ENCODE measurements at regions not wholly inside any gene's neighbourhood (a gene's known extent, or its start where the extent isn't known, plus 50 kb on each side); places are given as distances from the start of the nearest gene placed in this dataset.
"Not testable (repeated sequence)": the region's sequence is repeated elsewhere in the genome, so short reads cannot be mapped to it uniquely, and the experiment has no call there.

DNA sequence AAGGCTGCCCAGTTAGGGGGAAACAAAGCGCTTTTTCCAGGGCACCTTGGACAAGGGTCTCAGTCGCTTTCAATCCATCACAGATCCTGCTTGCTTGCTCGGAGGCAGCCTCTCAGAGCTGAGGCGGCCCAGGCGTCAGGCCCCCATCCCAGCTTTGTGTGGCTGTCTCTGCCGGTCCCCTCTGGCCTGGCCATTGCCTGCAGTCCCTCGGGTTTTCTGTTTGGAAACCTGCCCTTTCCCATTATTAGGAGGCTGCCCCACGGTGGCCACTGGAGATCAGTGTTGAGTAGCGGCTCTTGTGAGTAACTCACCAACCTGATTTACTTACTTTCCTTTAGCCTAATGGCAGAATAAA lies 216.1 kb downstream of the GLRX3 start:
- Histone ChIP-seq H3K4me3 (ENCODE audit: low read depth, low read length) (no peak overlapping the region), H3K4me1 (ENCODE audit: control insufficient read depth, insufficient read depth, low read length) (no peaks in the 10 kb centered on the region), H3K9ac (ENCODE audit: low read depth, low read length) (no peak overlapping the region), H3K36me3 (ENCODE audit: control insufficient read depth, insufficient read depth, low read length) (no peaks in the 10 kb centered on the region), H3K9me3 (ENCODE audit: control insufficient read depth, insufficient read depth, low read length) (no peaks in the 10 kb centered on the region), H3K27me3 (ENCODE audit: control insufficient read depth, insufficient read depth, low read length) (no peaks in the 10 kb centered on the region)

DNA sequence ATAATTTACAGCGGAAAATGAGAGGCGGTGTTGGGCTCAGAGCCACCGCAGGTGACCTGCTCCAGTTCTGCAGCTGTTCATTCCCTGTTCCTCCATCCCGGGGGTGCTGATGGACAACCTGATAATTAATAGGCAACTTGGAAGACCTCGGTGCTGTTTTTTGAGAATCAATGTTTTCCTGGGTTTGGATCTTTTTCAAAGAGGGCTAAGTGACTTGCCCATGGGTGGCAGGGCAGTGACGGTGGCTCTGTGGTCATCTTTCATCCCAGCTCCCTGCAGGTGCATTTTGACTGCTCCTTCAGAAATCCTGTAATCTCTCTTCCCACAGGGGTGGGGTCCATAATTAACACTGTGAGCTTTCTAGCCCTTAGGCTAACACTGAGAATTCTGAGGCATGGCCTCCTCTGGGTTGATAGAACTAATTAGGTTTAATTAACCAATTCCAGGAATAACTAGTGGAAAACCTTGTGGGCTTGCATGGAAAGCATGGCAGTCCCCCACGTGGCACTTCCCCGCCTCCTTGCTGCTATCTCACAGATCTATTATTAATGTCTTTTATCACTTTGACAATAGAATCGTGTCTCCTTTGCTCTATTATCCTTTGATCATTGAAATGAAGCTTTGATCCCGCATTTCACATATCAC lies 217.9 kb downstream of the GLRX3 start:
- no peaks in the 10 kb centered on the region for H3K36me3 ChIP-seq (ENCODE audit: control insufficient read depth, insufficient read depth, low read length)
- H3K9me3 ChIP-seq (ENCODE audit: control insufficient read depth, insufficient read depth, low read length): no peaks in the 10 kb centered on the region
- no peaks in the 10 kb centered on the region for H3K27me3 ChIP-seq (ENCODE audit: control insufficient read depth, insufficient read depth, low read length)
- H3K4me3 ChIP-seq (ENCODE audit: low read depth, low read length): no peak overlapping the region
- no peaks in the 10 kb centered on the region for H3K4me1 ChIP-seq (ENCODE audit: control insufficient read depth, insufficient read depth, low read length)
- H3K9ac ChIP-seq (ENCODE audit: low read depth, low read length): no peak overlapping the region

DNA sequence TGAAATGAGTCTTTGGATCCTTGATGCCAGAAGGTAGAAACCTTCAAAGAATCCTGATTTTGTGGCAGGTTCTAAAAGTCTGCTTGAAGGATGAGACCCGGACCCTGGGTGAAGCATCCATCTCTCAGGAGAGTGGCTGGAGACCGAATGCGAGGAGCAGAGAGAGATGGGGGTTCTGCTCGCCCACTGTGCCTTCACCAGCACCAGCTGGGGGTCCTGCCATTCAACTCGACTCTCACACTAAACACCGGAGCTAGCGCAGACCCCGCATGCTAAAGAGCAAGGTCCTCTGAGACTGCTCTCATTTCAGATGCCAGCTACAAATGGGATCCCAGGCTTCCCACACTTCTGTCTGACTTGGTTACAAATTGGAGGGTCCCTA lies 218.4 kb downstream of the GLRX3 start:
- no peak overlapping the region for H3K9ac ChIP-seq (ENCODE audit: low read depth, low read length)
- H3K27me3 ChIP-seq (ENCODE audit: control insufficient read depth, insufficient read depth, low read length): no peaks in the 10 kb centered on the region
- no peaks in the 10 kb centered on the region for H3K4me1 ChIP-seq (ENCODE audit: control insufficient read depth, insufficient read depth, low read length)
- no peaks in the 10 kb centered on the region for H3K36me3 ChIP-seq (ENCODE audit: control insufficient read depth, insufficient read depth, low read length)
- H3K9me3 ChIP-seq (ENCODE audit: control insufficient read depth, insufficient read depth, low read length): no peaks in the 10 kb centered on the region
- no peak overlapping the region for H3K4me3 ChIP-seq (ENCODE audit: low read depth, low read length)

DNA sequence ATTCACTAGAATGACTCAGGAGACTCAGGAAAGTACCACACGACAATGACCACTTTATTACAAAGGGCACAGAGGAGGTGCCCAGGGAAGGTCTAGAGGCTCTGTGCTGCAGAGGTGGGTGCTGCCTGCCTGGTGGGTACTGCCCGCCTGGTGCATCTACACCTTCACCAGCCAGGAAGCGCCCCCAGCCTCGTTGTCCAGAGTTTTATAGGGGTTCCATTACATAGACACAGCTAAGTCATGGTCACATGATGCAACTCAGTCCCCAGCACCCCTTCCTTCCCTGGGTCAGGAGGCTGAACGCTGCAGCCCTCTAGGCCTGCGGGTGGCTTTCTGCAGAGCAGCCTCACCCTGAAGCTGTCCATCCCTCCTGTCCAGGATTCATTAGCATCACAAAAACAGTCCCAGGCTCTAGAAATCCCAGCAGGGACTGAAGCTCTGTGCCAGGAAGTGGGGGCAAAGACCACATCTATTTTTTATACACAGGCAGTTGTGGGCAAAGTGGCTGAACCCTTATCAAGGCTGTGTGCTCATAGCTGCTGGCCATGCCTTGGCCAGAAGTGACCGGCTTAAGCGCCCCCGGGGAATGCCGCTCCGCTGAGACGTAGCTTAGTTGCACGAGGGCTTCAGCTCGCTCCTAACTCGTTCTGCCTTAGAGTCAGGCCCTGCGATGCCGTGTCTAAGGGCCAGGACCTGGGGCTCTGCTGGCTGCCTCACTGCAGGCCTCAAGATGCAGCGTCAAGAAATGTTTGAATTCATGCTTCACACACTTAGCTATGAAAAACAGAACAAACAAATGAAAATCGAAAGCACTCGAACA lies 219.0 kb downstream of the GLRX3 start:
- no peaks in the 10 kb centered on the region for H3K4me1 ChIP-seq (ENCODE audit: control insufficient read depth, insufficient read depth, low read length)
- H3K36me3 ChIP-seq (ENCODE audit: control insufficient read depth, insufficient read depth, low read length): no peaks in the 10 kb centered on the region
- H3K9me3 ChIP-seq (ENCODE audit: control insufficient read depth, insufficient read depth, low read length): no peaks in the 10 kb centered on the region
- H3K27me3 ChIP-seq (ENCODE audit: control insufficient read depth, insufficient read depth, low read length): no peaks in the 10 kb centered on the region
- H3K4me3 ChIP-seq (ENCODE audit: low read depth, low read length): no peak overlapping the region
- no peak overlapping the region for H3K9ac ChIP-seq (ENCODE audit: low read depth, low read length)

DNA sequence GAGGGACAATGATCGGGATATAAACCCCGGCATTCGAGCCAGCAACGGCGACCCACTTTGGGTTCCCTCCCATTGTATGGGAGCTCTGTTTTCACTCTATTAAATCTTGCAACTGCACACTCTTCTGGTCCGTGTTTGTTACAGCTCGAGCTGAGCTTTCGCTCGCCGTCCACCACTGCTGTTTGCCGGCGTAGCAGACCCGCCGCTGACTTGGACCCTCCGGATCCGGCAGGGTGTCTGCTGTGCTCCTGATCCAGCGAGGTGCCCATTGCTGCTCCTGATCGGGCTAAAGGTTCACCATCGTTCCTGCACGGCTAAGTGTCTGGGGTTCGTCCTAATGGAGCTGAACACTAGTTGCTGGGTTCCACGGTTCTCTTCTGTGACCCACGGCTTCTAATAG lies 220.2 kb downstream of the GLRX3 start:
- H3K27me3 ChIP-seq (ENCODE audit: control insufficient read depth, insufficient read depth, low read length); H3K36me3 ChIP-seq (ENCODE audit: control insufficient read depth, insufficient read depth, low read length); H3K4me3 ChIP-seq (ENCODE audit: low read depth, low read length); H3K4me1 ChIP-seq (ENCODE audit: control insufficient read depth, insufficient read depth, low read length); H3K9ac ChIP-seq (ENCODE audit: low read depth, low read length); H3K9me3 ChIP-seq (ENCODE audit: control insufficient read depth, insufficient read depth, low read length): not testable (repeated sequence)

DNA sequence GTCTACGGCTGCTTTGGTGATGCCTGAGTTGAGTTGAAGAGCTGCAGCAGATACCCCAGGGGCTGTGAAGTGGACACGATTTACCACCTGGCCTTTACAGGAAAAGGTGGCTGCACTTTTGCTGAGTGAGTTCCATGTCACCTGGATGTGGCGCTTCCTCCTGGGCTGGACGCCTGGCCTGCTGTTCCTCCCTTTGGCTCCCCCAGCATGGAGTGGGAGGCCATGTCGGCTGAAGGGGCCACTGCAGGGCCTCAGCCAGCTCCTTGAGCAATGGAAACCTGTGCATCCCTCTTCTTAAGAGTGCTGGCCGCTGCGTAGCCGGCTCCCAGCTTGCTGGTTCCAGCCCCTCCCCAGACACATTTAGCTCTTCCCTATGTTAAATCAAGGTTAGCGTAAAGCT lies 221.0 kb downstream of the GLRX3 start:
- H3K9ac ChIP-seq (ENCODE audit: low read depth, low read length): no peak overlapping the region
- H3K27me3 ChIP-seq (ENCODE audit: control insufficient read depth, insufficient read depth, low read length): no peaks in the 10 kb centered on the region
- H3K4me3 ChIP-seq (ENCODE audit: low read depth, low read length): no peak overlapping the region
- H3K9me3 ChIP-seq (ENCODE audit: control insufficient read depth, insufficient read depth, low read length): no peaks in the 10 kb centered on the region
- no peaks in the 10 kb centered on the region for H3K36me3 ChIP-seq (ENCODE audit: control insufficient read depth, insufficient read depth, low read length)
- H3K4me1 ChIP-seq (ENCODE audit: control insufficient read depth, insufficient read depth, low read length): no peaks in the 10 kb centered on the region

DNA sequence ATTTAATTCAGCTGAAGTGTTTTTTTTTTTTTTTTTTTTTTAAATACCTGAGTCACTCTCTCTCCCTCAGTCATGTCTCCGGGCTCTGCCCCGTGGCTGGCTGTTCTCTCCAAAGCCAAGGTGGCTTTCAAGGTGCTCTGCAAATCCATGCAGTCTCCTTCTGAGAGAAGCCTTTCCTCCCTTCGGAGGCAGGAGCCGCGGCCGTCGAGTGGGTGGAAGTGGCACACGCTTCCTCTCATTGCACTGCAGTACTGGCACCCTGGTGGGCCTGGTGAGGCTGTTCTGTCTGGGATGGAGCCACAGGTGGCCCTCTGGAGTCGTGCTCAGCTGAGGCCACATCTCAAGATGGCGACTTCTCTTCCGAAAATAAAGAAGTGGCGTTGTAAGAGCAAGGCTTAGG lies 221.8 kb downstream of the GLRX3 start:
- no peaks in the 10 kb centered on the region for H3K36me3 ChIP-seq (ENCODE audit: control insufficient read depth, insufficient read depth, low read length)
- no peaks in the 10 kb centered on the region for H3K9me3 ChIP-seq (ENCODE audit: control insufficient read depth, insufficient read depth, low read length)
- H3K9ac ChIP-seq (ENCODE audit: low read depth, low read length): no peak overlapping the region
- no peak overlapping the region for H3K4me3 ChIP-seq (ENCODE audit: low read depth, low read length)
- H3K4me1 ChIP-seq (ENCODE audit: control insufficient read depth, insufficient read depth, low read length): no peaks in the 10 kb centered on the region
- no peaks in the 10 kb centered on the region for H3K27me3 ChIP-seq (ENCODE audit: control insufficient read depth, insufficient read depth, low read length)

DNA sequence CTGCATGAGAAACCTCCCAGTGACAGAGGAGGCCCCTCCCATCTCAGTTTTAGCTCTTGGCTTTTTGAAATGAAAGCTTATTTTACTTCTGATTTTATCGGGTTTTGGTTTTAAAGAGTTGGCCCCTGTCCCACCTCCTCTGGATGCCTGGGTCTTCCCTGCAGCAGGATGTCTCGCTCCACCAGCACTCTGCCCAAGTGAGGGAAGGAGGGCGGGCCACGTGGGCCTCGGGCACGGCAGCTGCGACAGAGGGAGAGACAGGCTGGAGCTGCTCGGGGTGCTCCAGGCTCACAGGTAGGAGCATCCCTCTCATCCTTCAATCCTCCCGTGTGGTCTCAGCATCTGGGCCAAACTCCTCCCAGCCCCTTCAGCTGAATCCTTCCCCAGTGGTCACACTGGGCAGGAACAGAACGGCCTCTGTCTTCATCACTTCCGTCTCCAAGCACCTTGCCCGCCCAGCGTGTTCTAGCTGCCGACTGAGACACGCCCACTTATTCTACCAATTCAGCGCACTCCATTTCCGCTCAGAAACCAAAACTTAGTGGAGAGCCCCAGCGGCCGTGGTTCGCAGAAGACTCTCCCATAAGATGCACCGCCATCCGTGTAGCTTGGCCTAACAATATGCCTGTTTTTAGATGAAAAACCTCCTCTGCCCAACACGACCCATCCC lies 222.9 kb downstream of the GLRX3 start:
- H3K4me1 ChIP-seq (ENCODE audit: control insufficient read depth, insufficient read depth, low read length): no peaks in the 10 kb centered on the region
- H3K27me3 ChIP-seq (ENCODE audit: control insufficient read depth, insufficient read depth, low read length): no peaks in the 10 kb centered on the region
- H3K9me3 ChIP-seq (ENCODE audit: control insufficient read depth, insufficient read depth, low read length): no peaks in the 10 kb centered on the region
- H3K36me3 ChIP-seq (ENCODE audit: control insufficient read depth, insufficient read depth, low read length): no peaks in the 10 kb centered on the region
- H3K4me3 ChIP-seq (ENCODE audit: low read depth, low read length): no peak overlapping the region
- H3K9ac ChIP-seq (ENCODE audit: low read depth, low read length): no peak overlapping the region

DNA sequence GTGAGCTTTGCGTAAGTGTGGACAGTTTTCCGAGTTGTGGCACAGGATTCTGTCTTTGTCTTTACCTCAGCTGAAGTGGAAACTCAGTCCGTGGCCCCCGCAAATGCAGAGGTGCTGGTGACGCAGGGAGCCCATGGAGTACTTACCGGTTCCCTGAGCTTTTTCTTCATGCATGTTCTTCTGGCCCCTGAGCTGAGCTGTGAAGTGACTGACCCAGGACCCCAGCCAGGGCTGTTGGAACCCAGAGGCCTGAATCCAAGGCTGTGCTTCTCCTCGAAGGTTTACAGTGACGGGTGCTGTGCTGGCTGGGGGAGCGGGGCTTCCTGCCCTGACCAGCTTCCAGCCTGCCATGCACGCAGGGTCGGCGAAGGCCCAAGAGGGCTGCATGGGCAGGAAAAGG lies 223.5 kb downstream of the GLRX3 start:
- no peak overlapping the region for H3K9ac ChIP-seq (ENCODE audit: low read depth, low read length)
- H3K4me3 ChIP-seq (ENCODE audit: low read depth, low read length): no peak overlapping the region
- no peaks in the 10 kb centered on the region for H3K4me1 ChIP-seq (ENCODE audit: control insufficient read depth, insufficient read depth, low read length)
- H3K9me3 ChIP-seq (ENCODE audit: control insufficient read depth, insufficient read depth, low read length): no peaks in the 10 kb centered on the region
- no peaks in the 10 kb centered on the region for H3K36me3 ChIP-seq (ENCODE audit: control insufficient read depth, insufficient read depth, low read length)
- no peaks in the 10 kb centered on the region for H3K27me3 ChIP-seq (ENCODE audit: control insufficient read depth, insufficient read depth, low read length)

DNA sequence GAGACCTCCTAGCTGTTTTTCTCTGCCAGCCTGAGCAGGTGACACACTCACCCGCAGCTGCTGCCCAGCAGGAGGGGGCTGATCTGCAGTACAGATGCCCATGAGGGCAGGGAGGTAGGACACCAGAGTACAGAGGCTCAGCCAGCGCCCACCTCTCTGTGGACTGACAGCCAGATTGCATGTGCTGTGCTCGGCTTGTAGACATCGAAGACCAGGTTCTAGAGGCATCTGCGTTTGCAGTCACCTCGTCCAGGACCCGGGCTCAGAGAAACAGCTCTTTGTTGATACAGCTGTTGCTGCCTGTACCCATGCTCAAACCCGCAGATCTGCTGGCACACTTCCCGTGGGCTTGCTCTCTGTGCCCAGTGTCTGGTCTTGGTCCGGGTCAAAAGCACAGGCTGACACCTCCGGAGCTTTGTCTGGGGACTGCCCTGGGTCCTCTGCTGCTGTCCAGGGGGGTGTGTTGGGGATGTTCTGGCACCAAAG lies 224.7 kb downstream of the GLRX3 start:
- H3K9ac ChIP-seq (ENCODE audit: low read depth, low read length): no peak overlapping the region
- no peak overlapping the region for H3K4me3 ChIP-seq (ENCODE audit: low read depth, low read length)
- H3K36me3 ChIP-seq (ENCODE audit: control insufficient read depth, insufficient read depth, low read length): no peaks in the 10 kb centered on the region
- no peaks in the 10 kb centered on the region for H3K9me3 ChIP-seq (ENCODE audit: control insufficient read depth, insufficient read depth, low read length)
- H3K27me3 ChIP-seq (ENCODE audit: control insufficient read depth, insufficient read depth, low read length): no peaks in the 10 kb centered on the region
- H3K4me1 ChIP-seq (ENCODE audit: control insufficient read depth, insufficient read depth, low read length): no peaks in the 10 kb centered on the region

DNA sequence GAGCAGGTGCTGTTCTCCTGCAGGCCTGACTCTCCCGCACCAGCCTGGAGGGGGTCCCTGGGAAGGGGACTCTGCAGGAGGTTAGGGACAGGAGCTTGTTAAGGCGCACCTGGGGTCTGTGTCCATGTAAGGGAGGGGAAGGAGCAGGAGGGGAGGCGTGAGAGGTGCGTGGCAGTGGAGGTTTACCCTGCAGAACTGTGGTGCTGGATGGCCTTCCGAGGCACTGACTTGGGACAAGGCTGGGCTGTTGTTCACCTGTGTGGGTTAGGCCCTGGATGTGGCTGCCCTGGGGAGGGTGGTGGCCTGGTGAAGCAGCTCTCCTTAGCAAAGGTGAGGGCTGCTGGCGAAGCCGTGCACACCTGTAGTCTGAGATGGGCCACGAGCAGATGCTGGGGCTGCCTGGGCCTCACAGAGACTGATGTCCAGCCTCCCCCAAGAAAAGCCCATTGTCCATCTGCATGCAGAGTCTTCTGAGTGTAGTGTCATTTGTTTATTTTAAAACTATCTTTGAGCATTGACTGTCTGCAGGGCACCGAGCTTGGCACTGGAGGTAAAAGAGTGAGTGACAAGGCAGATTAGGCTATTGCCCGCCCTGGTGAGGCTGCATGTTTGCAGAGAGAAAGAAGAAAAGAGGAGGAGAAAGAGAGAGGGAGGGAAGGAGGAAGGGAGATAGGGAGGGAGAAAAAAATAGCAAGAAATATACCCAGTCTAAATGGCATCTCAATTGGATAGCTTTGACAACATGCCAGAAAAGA lies 225.3 kb downstream of the GLRX3 start:
- Histone ChIP-seq H3K4me1 (ENCODE audit: control insufficient read depth, insufficient read depth, low read length) (no peaks in the 10 kb centered on the region), H3K9ac (ENCODE audit: low read depth, low read length) (no peak overlapping the region), H3K9me3 (ENCODE audit: control insufficient read depth, insufficient read depth, low read length) (no peaks in the 10 kb centered on the region), H3K4me3 (ENCODE audit: low read depth, low read length) (no peak overlapping the region), H3K36me3 (ENCODE audit: control insufficient read depth, insufficient read depth, low read length) (no peaks in the 10 kb centered on the region), H3K27me3 (ENCODE audit: control insufficient read depth, insufficient read depth, low read length) (no peaks in the 10 kb centered on the region)
